ENCODE measurements at regions not wholly inside any gene's neighbourhood (a gene's known extent, or its start where the extent isn't known, plus 50 kb on each side); places are given as distances from the start of the nearest gene placed in this dataset.

DNA sequence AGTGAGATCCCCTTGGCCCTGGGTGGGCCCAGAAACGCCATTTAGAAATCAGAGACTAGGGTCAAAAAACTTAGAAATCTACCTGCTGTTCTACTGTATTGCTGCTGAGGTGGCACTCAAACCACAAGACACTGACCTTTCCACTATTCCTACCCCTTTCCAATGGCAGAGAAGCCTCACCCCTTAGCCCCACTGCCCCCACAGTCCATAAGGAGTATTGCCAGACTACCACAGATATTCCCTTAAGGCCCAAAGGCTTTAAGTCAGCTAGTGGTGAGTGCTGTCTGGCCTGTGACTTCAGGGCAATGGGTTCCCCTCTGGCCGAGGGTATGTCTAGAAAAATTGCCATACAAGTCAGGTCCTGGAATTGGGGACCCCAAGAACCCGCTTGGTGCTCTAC, 656.1 kb downstream of the COL12A1 start:
- TF ChIP-seq, protein P1, sequence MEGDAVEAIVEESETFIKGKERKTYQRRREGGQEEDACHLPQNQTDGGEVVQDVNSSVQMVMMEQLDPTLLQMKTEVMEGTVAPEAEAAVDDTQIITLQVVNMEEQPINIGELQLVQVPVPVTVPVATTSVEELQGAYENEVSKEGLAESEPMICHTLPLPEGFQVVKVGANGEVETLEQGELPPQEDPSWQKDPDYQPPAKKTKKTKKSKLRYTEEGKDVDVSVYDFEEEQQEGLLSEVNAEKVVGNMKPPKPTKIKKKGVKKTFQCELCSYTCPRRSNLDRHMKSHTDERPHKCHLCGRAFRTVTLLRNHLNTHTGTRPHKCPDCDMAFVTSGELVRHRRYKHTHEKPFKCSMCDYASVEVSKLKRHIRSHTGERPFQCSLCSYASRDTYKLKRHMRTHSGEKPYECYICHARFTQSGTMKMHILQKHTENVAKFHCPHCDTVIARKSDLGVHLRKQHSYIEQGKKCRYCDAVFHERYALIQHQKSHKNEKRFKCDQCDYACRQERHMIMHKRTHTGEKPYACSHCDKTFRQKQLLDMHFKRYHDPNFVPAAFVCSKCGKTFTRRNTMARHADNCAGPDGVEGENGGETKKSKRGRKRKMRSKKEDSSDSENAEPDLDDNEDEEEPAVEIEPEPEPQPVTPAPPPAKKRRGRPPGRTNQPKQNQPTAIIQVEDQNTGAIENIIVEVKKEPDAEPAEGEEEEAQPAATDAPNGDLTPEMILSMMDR (IDR thresholded peaks at IDR 0.05; ENCODE audit: unreplicated experiment): no peak
- no peak overlapping the region for H3K4me3 Mint-ChIP-seq (ENCODE audit: unreplicated experiment)
- H3K27ac Mint-ChIP-seq (ENCODE audit: unreplicated experiment): no peak overlapping the region
- no peaks in the 10 kb centered on the region for H3K4me1 Mint-ChIP-seq (ENCODE audit: unreplicated experiment)
- H3K36me3 Mint-ChIP-seq (ENCODE audit: low read depth, unreplicated experiment): no peaks in the 10 kb centered on the region
- H3K9me3 Mint-ChIP-seq (ENCODE audit: unreplicated experiment): no peaks in the 10 kb centered on the region
- DNase-seq (ENCODE audit: low spot score): no peak
- peaks cover 8% of the 10 kb centered on the region for H3K27me3 Mint-ChIP-seq (ENCODE audit: unreplicated experiment)

GRCh38 chr6:74534465-74535211, 671.2 kb downstream of the COL12A1 start:
- no peaks in the 10 kb centered on the region for H3K9me3 Mint-ChIP-seq (ENCODE audit: unreplicated experiment)

GRCh38 chr6:74519163-74519562, 686.7 kb downstream of the COL12A1 start:
- TF ChIP-seq, protein P1 (IDR thresholded peaks at IDR 0.05; ENCODE audit: unreplicated experiment): no peak
- Mint-ChIP-seq H3K9me3 (ENCODE audit: unreplicated experiment) (no peaks in the 10 kb centered on the region), H3K4me3 (ENCODE audit: unreplicated experiment) (no peak overlapping the region), H3K36me3 (ENCODE audit: low read depth, unreplicated experiment) (no peaks in the 10 kb centered on the region), H3K27me3 (ENCODE audit: unreplicated experiment) (peaks cover 2% of the 10 kb centered on the region), H3K27ac (ENCODE audit: unreplicated experiment) (no peak overlapping the region), H3K4me1 (ENCODE audit: unreplicated experiment) (no peaks in the 10 kb centered on the region)
- DNase-seq (ENCODE audit: low spot score): no peak

More at GRCh38 chr6:74534465-74535211, 671.2 kb downstream of the COL12A1 start:
- TF ChIP-seq, protein P1 (IDR thresholded peaks at IDR 0.05; ENCODE audit: unreplicated experiment): no peak
- no peaks in the 10 kb centered on the region for H3K36me3 Mint-ChIP-seq (ENCODE audit: low read depth, unreplicated experiment)
- no peak overlapping the region for H3K27ac Mint-ChIP-seq (ENCODE audit: unreplicated experiment)
- no peak for DNase-seq (ENCODE audit: low spot score)
- no peaks in the 10 kb centered on the region for H3K27me3 Mint-ChIP-seq (ENCODE audit: unreplicated experiment)
- H3K4me3 Mint-ChIP-seq (ENCODE audit: unreplicated experiment): no peak overlapping the region
- H3K4me1 Mint-ChIP-seq (ENCODE audit: unreplicated experiment): no peaks in the 10 kb centered on the region

DNA sequence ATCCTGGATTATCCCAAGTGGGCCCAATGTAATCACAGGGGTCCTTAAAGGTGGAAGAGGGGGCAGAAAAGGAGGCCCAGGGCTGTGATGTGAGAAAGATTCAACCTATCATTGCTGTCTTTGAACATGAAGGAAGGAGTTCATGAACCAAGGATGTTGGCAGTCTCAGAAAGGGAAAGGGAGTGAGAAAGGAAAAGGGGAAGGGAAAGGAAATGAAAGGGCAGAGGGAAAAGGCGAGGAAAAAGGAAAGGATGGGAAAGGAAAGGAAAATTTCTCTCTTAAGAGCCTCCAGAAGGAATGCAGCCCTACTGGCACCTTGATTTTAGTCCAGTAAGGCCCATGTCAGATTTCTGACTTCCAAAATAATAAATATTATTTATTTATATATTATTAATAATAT, 687.8 kb downstream of the COL12A1 start:
- no peaks in the 10 kb centered on the region for H3K36me3 Mint-ChIP-seq (ENCODE audit: low read depth, unreplicated experiment)
- no peak overlapping the region for H3K27ac Mint-ChIP-seq (ENCODE audit: unreplicated experiment)
- H3K27me3 Mint-ChIP-seq (ENCODE audit: unreplicated experiment): peaks cover 2% of the 10 kb centered on the region
- H3K4me1 Mint-ChIP-seq (ENCODE audit: unreplicated experiment): no peaks in the 10 kb centered on the region
- TF ChIP-seq, protein P1 (IDR thresholded peaks at IDR 0.05; ENCODE audit: unreplicated experiment): no peak
- DNase-seq (ENCODE audit: low spot score): no peak
- no peaks in the 10 kb centered on the region for H3K9me3 Mint-ChIP-seq (ENCODE audit: unreplicated experiment)
- H3K4me3 Mint-ChIP-seq (ENCODE audit: unreplicated experiment): no peak overlapping the region

DNA sequence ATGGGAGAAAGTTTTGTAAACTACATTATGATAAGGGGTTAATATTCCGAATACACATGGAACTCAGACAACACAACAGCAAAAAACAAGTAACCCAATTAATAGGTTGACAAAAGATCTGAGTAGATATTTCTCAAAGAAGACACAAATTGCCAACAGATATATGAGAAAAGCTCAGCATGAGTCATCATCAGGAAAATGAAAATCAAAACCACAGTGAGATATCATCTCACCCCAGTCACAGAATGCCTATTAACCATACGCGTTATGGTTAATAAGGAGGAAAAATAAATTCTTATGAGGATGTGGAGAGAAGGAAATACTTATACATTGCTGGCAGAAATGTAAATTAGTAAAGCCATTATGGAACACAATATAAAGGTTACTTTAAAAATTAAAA, 695.0 kb downstream of the COL12A1 start:
- no peaks in the 10 kb centered on the region for H3K27me3 Mint-ChIP-seq (ENCODE audit: unreplicated experiment)
- H3K4me3 Mint-ChIP-seq (ENCODE audit: unreplicated experiment): no peak overlapping the region
- H3K9me3 Mint-ChIP-seq (ENCODE audit: unreplicated experiment): no peaks in the 10 kb centered on the region
- DNase-seq (ENCODE audit: low spot score): no peak
- no peaks in the 10 kb centered on the region for H3K4me1 Mint-ChIP-seq (ENCODE audit: unreplicated experiment)
- TF ChIP-seq, protein P1 (IDR thresholded peaks at IDR 0.05; ENCODE audit: unreplicated experiment): no peak
- H3K27ac Mint-ChIP-seq (ENCODE audit: unreplicated experiment): no peak overlapping the region
- H3K36me3 Mint-ChIP-seq (ENCODE audit: low read depth, unreplicated experiment): no peaks in the 10 kb centered on the region

All from endothelial cell (in vitro differentiated cells).